Neuronal stem cell (in vitro differentiated cells): ENCODE measurements at regions not wholly inside any gene's neighbourhood (a gene's known extent, or its start where the extent isn't known, plus 50 kb on each side); places are given as distances from the start of the nearest gene placed in this dataset.

Source experiments
- DNase-seq: peaks from one replicate; pipeline ENCODE4 v3.0.0-alpha.2; 2013; ENCODE audit warnings: low spot score
- H2AFZ ChIP-seq: one replicate; pipeline ENCODE4 v1.6.1; 2013; ENCODE audit warnings: mild to moderate bottlenecking, low read length, inconsistent platforms
- H2AK5ac ChIP-seq: 2 replicates; pipeline ENCODE4 v1.6.1; 2013; ENCODE audit warnings: low read depth, mild to moderate bottlenecking, inconsistent platforms, low read length, moderate library complexity, mixed read lengths
- H2BK120ac ChIP-seq: 2 replicates; pipeline ENCODE4 v1.6.1; 2013; ENCODE audit warnings: low read depth, mild to moderate bottlenecking, inconsistent platforms, low read length, moderate library complexity, mixed read lengths
- H2BK12ac ChIP-seq: one replicate; pipeline ENCODE4 v1.6.1; 2013; ENCODE audit warnings: low read length, inconsistent platforms
- H2BK15ac ChIP-seq: 2 replicates; pipeline ENCODE4 v1.6.1; 2013; ENCODE audit warnings: mild to moderate bottlenecking, low read length, inconsistent platforms, mixed read lengths
- H2BK5ac ChIP-seq: one replicate; pipeline ENCODE4 v1.6.1; 2013; ENCODE audit warnings: inconsistent platforms, mild to moderate bottlenecking, low read length, moderate library complexity
- H3K14ac ChIP-seq: one replicate; pipeline ENCODE4 v1.6.1; 2013; ENCODE audit warnings: low read length, inconsistent platforms
- H3K18ac ChIP-seq: 2 replicates; pipeline ENCODE4 v1.6.1; 2013; ENCODE audit warnings: low read length, inconsistent platforms
- H3K23ac ChIP-seq: 2 replicates; pipeline ENCODE4 v1.6.1; 2013; ENCODE audit warnings: low read depth, mild to moderate bottlenecking, mixed read lengths, low read length, inconsistent platforms; ENCODE audit not compliant: poor library complexity
- H3K27ac ChIP-seq: replicated peaks from 3 replicates; pipeline ENCODE4 v1.5.1; 2013; ENCODE audit warnings: low read length, inconsistent platforms
- H3K27me3 ChIP-seq, 3 experiments: 2 replicates each; pipeline ENCODE4 v1.6.1; 2013; ENCODE audit warnings: low read length in 3 of 3, mild to moderate bottlenecking in 2 of 3, inconsistent platforms in 1 of 3, low read depth in 1 of 3, mixed read lengths in 1 of 3, moderate library complexity in 1 of 3; ENCODE audit not compliant: control insufficient read depth in 3 of 3, insufficient read depth in 3 of 3
- H3K36me3 ChIP-seq, 2 donors: replicated peaks in 1 of 2; 2 replicates each; pipeline ENCODE4 v1.6.1; 2013; ENCODE audit warnings: low read length in 2 of 2; ENCODE audit not compliant: control insufficient read depth in 2 of 2, insufficient read depth in 2 of 2
- H3K4ac ChIP-seq: 2 replicates; pipeline ENCODE4 v1.6.1; 2013; ENCODE audit warnings: inconsistent platforms, mild to moderate bottlenecking, low read length, moderate library complexity
- H3K4me1 ChIP-seq, 2 donors: 1 replicate in 1 of 2; 2 replicates in 1 of 2; pipeline ENCODE4 v1.6.1; 2013; ENCODE audit warnings: low read length in 2 of 2, low read depth in 1 of 2; ENCODE audit not compliant: control insufficient read depth in 2 of 2, insufficient read depth in 1 of 2
- H3K4me2 ChIP-seq: one replicate; pipeline ENCODE4 v1.6.1; 2013; ENCODE audit warnings: mild to moderate bottlenecking, low read length, inconsistent platforms; ENCODE audit not compliant: insufficient read depth, poor library complexity, severe bottlenecking
- H3K4me3 ChIP-seq, 2 donors: 2 replicates each; pipeline ENCODE4 v1.5.1; 2013; ENCODE audit warnings: low read length in 2 of 2, mild to moderate bottlenecking in 2 of 2, inconsistent platforms in 1 of 2, moderate library complexity in 1 of 2
- H3K79me1 ChIP-seq: one replicate; pipeline ENCODE4 v1.6.1; 2013; ENCODE audit warnings: low read depth, mild to moderate bottlenecking, inconsistent platforms, low read length, moderate library complexity
- H3K9ac ChIP-seq: one replicate; pipeline ENCODE4 v1.6.1; 2013; ENCODE audit warnings: mild to moderate bottlenecking, low read depth, low read length, inconsistent platforms; ENCODE audit not compliant: poor library complexity
- H3K9me3 ChIP-seq, 2 donors: replicated peaks in 1 of 2; 2 replicates each; pipeline versions ENCODE3 to v1.6.1; 2013; ENCODE audit warnings: low read length in 2 of 2, mild to moderate bottlenecking in 2 of 2, inconsistent platforms in 1 of 2, low read depth in 1 of 2, mixed read lengths in 1 of 2, moderate library complexity in 1 of 2; ENCODE audit not compliant: control insufficient read depth in 2 of 2, insufficient read depth in 1 of 2
- H4K8ac ChIP-seq: one replicate; pipeline ENCODE4 v1.6.1; 2013; ENCODE audit warnings: low read depth, mild to moderate bottlenecking, inconsistent platforms, low read length, moderate library complexity
- H4K91ac ChIP-seq: one replicate; pipeline ENCODE4 v1.6.1; 2013; ENCODE audit warnings: low read length, low read depth, mild to moderate bottlenecking, inconsistent platforms; ENCODE audit not compliant: poor library complexity
- WGBS, 2 donors: extraction: QIAGEN DNeasy Blood & Tissue Kit; methylation state at CpG; one replicate each; pipeline ENCODE4 v1.1.7; 2013; ENCODE audit warnings: missing lambda C conversion rate in 2 of 2, mixed read lengths in 1 of 2; ENCODE audit not compliant: insufficient read length in 2 of 2, insufficient replicate concordance in 1 of 2; ENCODE audit errors: extremely low coverage in 2 of 2; 5-methylcytosine and 5-hydroxymethylcytosine counted together

GRCh38 chr20:48300529-48300928 is 515.2 kb upstream of the SULF2 start:
- Histone ChIP-seq H2BK15ac (no peak overlapping the region), H3K14ac (no peak overlapping the region), H2BK12ac (no peak overlapping the region), H3K36me3 (no peaks in the 10 kb centered on the region), H2BK120ac (no peak overlapping the region), H3K9ac (no peak overlapping the region), H3K79me1 (no peaks in the 10 kb centered on the region), H3K27ac (no peak overlapping the region), H3K27me3 (no peaks in the 10 kb centered on the region), H2AK5ac (no peak overlapping the region), H2BK5ac (no peak overlapping the region), H3K18ac (no peak overlapping the region), H3K4me2 (no peak overlapping the region), H2AFZ (no peak overlapping the region), H4K8ac (no peak overlapping the region), H3K4me1 (peaks cover 8 to 11% of the 10 kb centered on the region in 2 donors), H3K4me3 (no peak overlapping the region), H4K91ac (no peak overlapping the region), H3K9me3 (no peaks in the 10 kb centered on the region), H3K4ac (no peak overlapping the region), H3K23ac (no peak overlapping the region)
- no peak for DNase-seq
- WGBS, 2 donors, result no CpG with 5 or more reads among the region's 1 CpG

DNA sequence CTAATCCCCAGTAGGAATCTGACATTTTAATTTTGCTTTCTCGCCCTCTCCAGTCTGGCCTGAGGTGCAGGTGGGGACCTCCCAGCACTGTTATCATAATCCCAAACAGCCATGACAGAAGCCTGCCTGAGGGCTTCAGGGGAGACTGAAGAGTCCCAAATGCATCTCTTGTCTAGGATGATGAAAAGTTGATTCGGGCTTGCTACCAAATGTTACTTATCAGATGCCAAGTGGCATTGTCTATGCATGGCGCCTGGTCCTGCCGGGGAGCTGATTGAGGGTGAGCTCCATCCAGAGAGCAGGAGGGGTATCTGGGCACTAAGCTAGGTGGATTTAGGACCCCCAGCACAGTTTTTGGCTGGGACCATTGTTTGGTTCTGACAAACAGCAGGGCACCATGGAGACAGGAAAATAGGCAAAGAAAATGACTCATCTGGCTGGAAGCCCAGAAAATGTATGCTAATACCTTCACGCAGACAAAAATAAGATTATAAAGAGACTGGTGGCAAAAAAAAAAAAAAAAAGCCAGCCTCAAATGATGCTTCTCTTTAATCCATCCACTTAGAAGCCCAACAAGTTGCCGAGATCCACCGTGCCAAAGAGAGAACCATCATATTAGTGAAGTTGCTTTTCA is 513.7 kb upstream of the SULF2 start:
- Histone ChIP-seq H3K14ac (no peak overlapping the region), H3K23ac (no peak overlapping the region), H2BK15ac (no peak overlapping the region), H3K4ac (no peak overlapping the region), H3K27me3 (no peaks in the 10 kb centered on the region), H3K4me2 (no peak overlapping the region), H3K9me3 (no peaks in the 10 kb centered on the region), H2AK5ac (no peak overlapping the region), H3K36me3 (no peaks in the 10 kb centered on the region), H4K91ac (no peak overlapping the region), H2BK5ac (no peak overlapping the region), H2BK120ac (no peak overlapping the region), H4K8ac (no peak overlapping the region), H3K4me1 (peaks cover 21 to 22% of the 10 kb centered on the region in 2 donors), H3K9ac (no peak overlapping the region), H3K27ac (no peak overlapping the region), H2BK12ac (no peak overlapping the region), H2AFZ (no peak overlapping the region), H3K4me3 (no peak overlapping the region), H3K18ac (no peak overlapping the region), H3K79me1 (no peaks in the 10 kb centered on the region)
- DNase-seq, result no peak
- WGBS, 2 donors, result no CpG with 5 or more reads among the region's 7 CpGs

GRCh38 chr20:48298433-48298832 is 513.2 kb upstream of the SULF2 start:
- Histone ChIP-seq H3K4me3 (no peak overlapping the region), H3K9me3 (no peaks in the 10 kb centered on the region), H4K91ac (no peak overlapping the region), H3K79me1 (no peaks in the 10 kb centered on the region), H3K14ac (no peak overlapping the region), H3K4me2 (no peak overlapping the region), H2BK12ac (no peak overlapping the region), H3K4me1 (peaks cover 24% of the 10 kb centered on the region in 2 donors), H4K8ac (no peak overlapping the region), H3K23ac (no peak overlapping the region), H3K27me3 (no peaks in the 10 kb centered on the region), H3K27ac (no peak overlapping the region), H2BK5ac (no peak overlapping the region), H2AFZ (no peak overlapping the region), H2BK120ac (no peak overlapping the region), H3K4ac (no peak overlapping the region), H3K18ac (no peak overlapping the region), H3K36me3 (no peaks in the 10 kb centered on the region), H2BK15ac (no peak overlapping the region), H2AK5ac (no peak overlapping the region), H3K9ac (no peak overlapping the region)
- DNase-seq, result no peak

DNA sequence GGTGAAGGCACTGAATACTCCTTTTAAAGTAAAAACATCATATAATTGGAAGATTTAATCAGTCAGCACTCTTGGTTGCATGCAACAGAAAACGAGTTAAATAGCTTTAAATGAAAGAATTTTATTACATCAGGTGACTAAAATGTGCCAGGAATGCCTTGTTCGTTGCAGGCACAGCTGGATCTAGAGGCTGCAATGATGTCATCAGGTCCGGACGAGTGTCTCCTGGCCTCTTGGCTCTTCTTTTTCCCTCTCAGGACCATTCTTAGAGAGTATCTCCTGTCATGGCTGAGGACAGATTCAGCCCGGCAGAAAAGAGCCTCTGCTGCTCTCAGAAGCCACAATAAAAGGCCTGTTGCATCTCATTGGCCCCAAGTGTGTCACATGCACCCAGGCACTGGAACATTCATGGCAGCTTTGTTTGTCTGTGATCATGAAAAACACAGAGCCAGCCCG is 510.7 kb upstream of the SULF2 start:
- no peak overlapping the region for H4K91ac ChIP-seq
- H3K9me3 ChIP-seq, result no peaks in the 10 kb centered on the region
- H2BK15ac ChIP-seq, result no peak overlapping the region
- H2AFZ ChIP-seq, result peak overlapping the region; percentile 61
- H3K36me3 ChIP-seq, result no peaks in the 10 kb centered on the region
- H3K4ac ChIP-seq, result no peak overlapping the region
- H2BK5ac ChIP-seq, result no peak overlapping the region
- H3K23ac ChIP-seq, result no peak overlapping the region
- no peak overlapping the region for H2BK12ac ChIP-seq
- H3K27me3 ChIP-seq, result no peaks in the 10 kb centered on the region
- H3K27ac ChIP-seq, result peak overlapping the region; percentile 20
- H3K4me1 ChIP-seq, result peaks cover 32 to 36% of the 10 kb centered on the region in 2 donors
- no peak overlapping the region for H3K4me2 ChIP-seq
- no peak overlapping the region for H3K14ac ChIP-seq
- no peak overlapping the region for H3K9ac ChIP-seq
- H3K4me3 ChIP-seq, result no peak overlapping the region
- H3K18ac ChIP-seq, result no peak overlapping the region
- H2AK5ac ChIP-seq, result no peak overlapping the region
- DNase-seq, result peak; percentile 15
- no CpG with 5 or more reads among the region's 6 CpGs for WGBS, 2 donors
- H3K79me1 ChIP-seq, result no peaks in the 10 kb centered on the region
- H2BK120ac ChIP-seq, result no peak overlapping the region
- no peak overlapping the region for H4K8ac ChIP-seq
